GM12878 (cell line): ENCODE measurements at regions not wholly inside any gene's neighbourhood (a gene's known extent, or its start where the extent isn't known, plus 50 kb on each side); places are given as distances from the start of the nearest gene placed in this dataset.

Source experiments
- CREB1 ChIP-seq: IDR thresholded peaks from 2 replicates; pipeline ENCODE4 v1.6.1; 2012; ENCODE audit warnings: low read depth, mild to moderate bottlenecking, inconsistent platforms
- EP300 ChIP-seq, 2 experiments: fragments of 150-350 bp in 1 of 2; IDR thresholded peaks; 2 replicates each; pipeline ENCODE4 v1.6.1; 2011 to 2012; ENCODE audit warnings: low read depth in 2 of 2, low read length in 2 of 2, borderline replicate concordance in 1 of 2, improper control_type of control experiment in 1 of 2, inconsistent platforms in 1 of 2; ENCODE audit not compliant: control insufficient read depth in 1 of 2
- IKZF1 ChIP-seq: fragments of 450-650 bp; conservative IDR thresholded peaks from 2 replicates; pipeline ENCODE4 v1.6.1; 2017; ENCODE audit warnings: antibody characterized with exemption, mild to moderate bottlenecking
- JUNB ChIP-seq: IDR thresholded peaks from 2 replicates; pipeline ENCODE4 v1.6.1; 2016; ENCODE audit warnings: antibody characterized with exemption, mild to moderate bottlenecking
- MEF2B ChIP-seq: fragments of 450-650 bp; IDR thresholded peaks from 2 replicates; pipeline ENCODE4 v1.6.1; 2018; ENCODE audit warnings: mild to moderate bottlenecking, moderate library complexity; ENCODE audit not compliant: partially characterized antibody, poor library complexity, severe bottlenecking
- STAT1 ChIP-seq: fragments of 450-650 bp; conservative IDR thresholded peaks from 2 replicates; pipeline ENCODE4 v1.6.1; 2014; ENCODE audit warnings: antibody characterized with exemption, mild to moderate bottlenecking
- STAT3 ChIP-seq: IDR thresholded peaks from 2 replicates; pipeline ENCODE4 v1.6.1; 2011; ENCODE audit warnings: low read depth, low read length, improper control_type of control experiment
- TAF1 ChIP-seq: IDR thresholded peaks from 2 replicates; pipeline ENCODE4 v1.6.1; 2011; ENCODE audit warnings: mild to moderate bottlenecking, low read depth, low read length, borderline replicate concordance
- TF ChIP-seq, protein P1 (sequence below): IDR thresholded peaks from 2 replicates; pipeline ENCODE4 v1.6.1; 2012; ENCODE audit warnings: improper control_type of control experiment, low read depth, low read length; ENCODE audit not compliant: insufficient replicate concordance

DNA sequence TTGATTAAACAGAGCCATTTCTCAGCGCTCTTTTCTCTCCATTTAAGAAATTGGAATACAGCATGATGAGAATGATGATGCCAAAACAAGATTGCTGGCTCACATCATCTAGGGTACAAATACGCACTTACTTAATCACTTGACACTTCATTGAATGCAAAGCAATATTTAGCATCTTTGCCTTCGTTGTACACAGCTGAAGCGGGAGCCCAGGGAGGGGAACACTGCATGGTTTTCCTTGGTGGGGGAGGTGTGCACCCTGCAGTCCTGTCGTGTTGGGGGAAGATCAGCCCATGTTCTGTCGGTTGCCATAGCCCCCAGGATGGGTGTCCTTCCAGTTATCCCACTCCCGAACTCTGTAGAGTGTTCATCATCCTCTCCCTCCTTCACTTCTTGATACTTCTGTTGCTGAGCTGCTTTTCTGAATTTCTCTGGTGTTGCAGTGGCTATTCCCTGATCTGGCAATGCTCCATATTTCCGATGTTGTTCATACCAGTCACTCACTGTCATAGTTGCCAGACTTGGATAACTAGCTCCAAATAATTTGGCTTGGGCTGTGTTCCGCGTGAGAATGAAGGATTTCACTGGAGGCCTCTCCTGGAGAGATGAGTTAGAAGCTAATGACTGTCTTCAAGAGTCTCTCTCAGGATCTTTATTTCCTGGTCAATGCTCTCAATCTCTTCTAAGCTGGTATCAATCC is 50.1 kb upstream of the DYNC1LI1 start (continued):
- TF ChIP-seq, protein P1, sequence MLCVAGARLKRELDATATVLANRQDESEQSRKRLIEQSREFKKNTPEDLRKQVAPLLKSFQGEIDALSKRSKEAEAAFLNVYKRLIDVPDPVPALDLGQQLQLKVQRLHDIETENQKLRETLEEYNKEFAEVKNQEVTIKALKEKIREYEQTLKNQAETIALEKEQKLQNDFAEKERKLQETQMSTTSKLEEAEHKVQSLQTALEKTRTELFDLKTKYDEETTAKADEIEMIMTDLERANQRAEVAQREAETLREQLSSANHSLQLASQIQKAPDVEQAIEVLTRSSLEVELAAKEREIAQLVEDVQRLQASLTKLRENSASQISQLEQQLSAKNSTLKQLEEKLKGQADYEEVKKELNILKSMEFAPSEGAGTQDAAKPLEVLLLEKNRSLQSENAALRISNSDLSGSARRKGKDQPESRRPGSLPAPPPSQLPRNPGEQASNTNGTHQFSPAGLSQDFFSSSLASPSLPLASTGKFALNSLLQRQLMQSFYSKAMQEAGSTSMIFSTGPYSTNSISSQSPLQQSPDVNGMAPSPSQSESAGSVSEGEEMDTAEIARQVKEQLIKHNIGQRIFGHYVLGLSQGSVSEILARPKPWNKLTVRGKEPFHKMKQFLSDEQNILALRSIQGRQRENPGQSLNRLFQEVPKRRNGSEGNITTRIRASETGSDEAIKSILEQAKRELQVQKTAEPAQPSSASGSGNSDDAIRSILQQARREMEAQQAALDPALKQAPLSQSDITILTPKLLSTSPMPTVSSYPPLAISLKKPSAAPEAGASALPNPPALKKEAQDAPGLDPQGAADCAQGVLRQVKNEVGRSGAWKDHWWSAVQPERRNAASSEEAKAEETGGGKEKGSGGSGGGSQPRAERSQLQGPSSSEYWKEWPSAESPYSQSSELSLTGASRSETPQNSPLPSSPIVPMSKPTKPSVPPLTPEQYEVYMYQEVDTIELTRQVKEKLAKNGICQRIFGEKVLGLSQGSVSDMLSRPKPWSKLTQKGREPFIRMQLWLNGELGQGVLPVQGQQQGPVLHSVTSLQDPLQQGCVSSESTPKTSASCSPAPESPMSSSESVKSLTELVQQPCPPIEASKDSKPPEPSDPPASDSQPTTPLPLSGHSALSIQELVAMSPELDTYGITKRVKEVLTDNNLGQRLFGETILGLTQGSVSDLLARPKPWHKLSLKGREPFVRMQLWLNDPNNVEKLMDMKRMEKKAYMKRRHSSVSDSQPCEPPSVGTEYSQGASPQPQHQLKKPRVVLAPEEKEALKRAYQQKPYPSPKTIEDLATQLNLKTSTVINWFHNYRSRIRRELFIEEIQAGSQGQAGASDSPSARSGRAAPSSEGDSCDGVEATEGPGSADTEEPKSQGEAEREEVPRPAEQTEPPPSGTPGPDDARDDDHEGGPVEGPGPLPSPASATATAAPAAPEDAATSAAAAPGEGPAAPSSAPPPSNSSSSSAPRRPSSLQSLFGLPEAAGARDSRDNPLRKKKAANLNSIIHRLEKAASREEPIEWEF: no peak
- TF ChIP-seq CREB1 (no peak), EP300 (IDR thresholded peaks at IDR 0.05; ENCODE audit: borderline replicate concordance in 1 of 2, control insufficient read depth in 1 of 2, low read depth in 2 of 2, low read length in 2 of 2) (no peak), TAF1 (no peak), STAT1 (no peak), STAT3 (no peak), JUNB (no peak), IKZF1 (no peak), MEF2B (no peak)
